Activated CD8-positive, alpha-beta memory T cell treated with anti-CD3 and anti-CD28 coated beads for 36 hours (primary cell): ENCODE measurements at regions not wholly inside any gene's neighbourhood (a gene's known extent, or its start where the extent isn't known, plus 50 kb on each side); places are given as distances from the start of the nearest gene placed in this dataset.
"Not testable (repeated sequence)": the region's sequence is repeated elsewhere in the genome, so short reads cannot be mapped to it uniquely, and the experiment has no call there.

Experiments used
- CTCF ChIA-PET: fragments of 350-600 bp; sonication (Branson Sonifier 250); formaldehyde crosslinking; loops from one replicate; lab custom pipeline; 2021; ENCODE audit warnings: antibody characterized with exemption; lab: Charles Lee
- POLR2A ChIA-PET: fragments of 350-600 bp; sonication (Branson Sonifier 250); formaldehyde crosslinking; loops from one replicate; lab custom pipeline; 2021; ENCODE audit warnings: antibody characterized with exemption; lab: Charles Lee

GRCh38 chrX:14355556-14355955, 173.8 kb upstream of the GLRA2 start:
- POLR2A ChIA-PET = no interaction called here
- CTCF ChIA-PET = no interaction called here

- CTCF ChIA-PET = no interaction called here
- POLR2A ChIA-PET = no interaction called here
Observed at GRCh38 chrX:14354521-14354920, 174.8 kb upstream of the GLRA2 start.

GRCh38 chrX:14352511-14352910, 176.8 kb upstream of the GLRA2 start:
- POLR2A ChIA-PET = no interaction called here
- CTCF ChIA-PET = no interaction called here

- POLR2A ChIA-PET = no interaction called here
Observed at GRCh38 chrX:14351611-14352303, 177.6 kb upstream of the GLRA2 start.

GRCh38 chrX:14347523-14347922, 181.8 kb upstream of the GLRA2 start:
- CTCF ChIA-PET = no interaction called here
- POLR2A ChIA-PET = no interaction called here

More at GRCh38 chrX:14351611-14352303, 177.6 kb upstream of the GLRA2 start:
- CTCF ChIA-PET = no interaction called here

- ChIA-PET POLR2A (no interaction called here), CTCF (no interaction called here)
Observed at GRCh38 chrX:14344172-14344940, 185.0 kb upstream of the GLRA2 start.

- ChIA-PET CTCF (no interaction called here), POLR2A (no interaction called here)
Observed at GRCh38 chrX:14309431-14309830, 219.9 kb upstream of the GLRA2 start.

- POLR2A ChIA-PET, CTCF ChIA-PET: not testable (repeated sequence)
Observed at GRCh38 chrX:14308976-14309375, 220.4 kb upstream of the GLRA2 start.

- ChIA-PET POLR2A (no interaction called here), CTCF (no interaction called here)
Observed at GRCh38 chrX:14303891-14304290, 225.4 kb upstream of the GLRA2 start.

GRCh38 chrX:14302561-14302960, 226.8 kb upstream of the GLRA2 start:
- POLR2A ChIA-PET, CTCF ChIA-PET: not testable (repeated sequence)

GRCh38 chrX:14300376-14300775, 229.0 kb upstream of the GLRA2 start:
- ChIA-PET CTCF (no interaction called here), POLR2A (no interaction called here)

GRCh38 chrX:14295426-14295825, 233.9 kb upstream of the GLRA2 start:
- ChIA-PET POLR2A (no interaction called here), CTCF (no interaction called here)

- ChIA-PET POLR2A (no interaction called here), CTCF (no interaction called here)
Observed at GRCh38 chrX:14291666-14292500, 237.5 kb upstream of the GLRA2 start.

- CTCF ChIA-PET = no interaction called here
- POLR2A ChIA-PET = no interaction called here
Observed at GRCh38 chrX:14290335-14290734, 239.0 kb upstream of the GLRA2 start.

GRCh38 chrX:14274691-14275090, 245.0 kb upstream of the GEMIN8 start:
- CTCF ChIA-PET = no interaction called here
- POLR2A ChIA-PET = no interaction called here

- CTCF ChIA-PET = no interaction called here
- POLR2A ChIA-PET = no interaction called here
Observed at GRCh38 chrX:14267216-14267615, 237.5 kb upstream of the GEMIN8 start.

- ChIA-PET CTCF (no interaction called here), POLR2A (no interaction called here)
Observed at GRCh38 chrX:14266705-14267104, 237.0 kb upstream of the GEMIN8 start.

- ChIA-PET POLR2A (no interaction called here), CTCF (no interaction called here)
Observed at GRCh38 chrX:14243823-14244222, 214.1 kb upstream of the GEMIN8 start.

- ChIA-PET POLR2A (interaction anchor here (0.7 kb wide), 1 partner anchor 107 kb away, joined by 3 read pairs; no protein-coding TSS in a partner anchor), CTCF (no interaction called here)
Observed at GRCh38 chrX:14235004-14235403, 205.3 kb upstream of the GEMIN8 start.

GRCh38 chrX:14232688-14233087, 203.0 kb upstream of the GEMIN8 start:
- ChIA-PET CTCF (no interaction called here), POLR2A (no interaction called here)
